Hematopoietic multipotent progenitor cell (in vitro differentiated cells): ENCODE measurements at regions not wholly inside any gene's neighbourhood (a gene's known extent, or its start where the extent isn't known, plus 50 kb on each side); places are given as distances from the start of the nearest gene placed in this dataset.
"Not testable (repeated sequence)": the region's sequence is repeated elsewhere in the genome, so short reads cannot be mapped to it uniquely, and the experiment has no call there.

Source experiments
- DNase-seq, 3 donors: peaks; one replicate each; pipeline ENCODE4 v3.0.0-alpha.2; 2011 to 2015; ENCODE audit warnings: low read depth in 2 of 3, low spot score in 2 of 3

DNA sequence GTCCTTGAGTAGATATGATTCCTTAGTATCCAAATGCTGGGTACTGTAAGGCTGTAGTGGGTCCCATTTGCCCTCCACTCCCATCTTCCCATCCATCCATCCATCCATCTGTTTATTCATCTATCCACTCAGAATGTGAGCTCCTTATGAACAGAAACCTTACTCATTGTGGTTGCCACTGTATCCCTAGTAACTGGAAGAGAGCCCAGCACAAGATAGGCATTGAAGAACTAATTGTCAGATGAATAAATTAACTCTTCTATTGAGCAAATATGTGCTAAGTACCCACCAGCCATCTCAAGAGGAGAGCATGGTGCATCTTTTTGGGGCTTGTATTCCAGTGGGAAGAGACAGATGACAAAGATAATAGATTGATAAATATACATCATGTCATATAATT lies 86.4 kb upstream of the SEZ6L start:
- DNase-seq: no peak

GRCh38 chr22:26086359-26086758 lies 82.9 kb upstream of the SEZ6L start:
- peak in 2 of 3 donors; percentile 2 to 26 for DNase-seq

DNA sequence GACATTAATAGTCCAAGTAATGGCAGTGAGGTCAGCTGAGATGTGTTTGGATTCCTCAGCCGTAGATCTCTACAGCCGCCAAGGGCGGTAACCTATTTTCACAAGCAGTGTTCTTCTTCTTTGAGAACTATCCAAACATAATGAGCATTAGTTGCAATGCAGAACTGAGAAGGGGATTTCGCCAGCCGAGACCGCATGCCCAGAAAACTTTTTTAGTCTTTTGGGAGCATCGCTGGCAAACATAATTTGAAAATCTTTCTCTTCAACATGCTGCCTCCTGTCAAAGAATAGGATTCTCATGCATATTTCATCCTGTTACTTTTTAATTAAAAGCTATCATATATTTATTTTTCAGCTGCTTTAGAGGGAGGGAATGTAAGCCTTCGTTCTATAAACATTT lies 81.4 kb upstream of the SEZ6L start:
- DNase-seq: no peak

- DNase-seq: no peak
Observed at GRCh38 chr22:26090821-26091220, 78.4 kb upstream of the SEZ6L start.

DNA sequence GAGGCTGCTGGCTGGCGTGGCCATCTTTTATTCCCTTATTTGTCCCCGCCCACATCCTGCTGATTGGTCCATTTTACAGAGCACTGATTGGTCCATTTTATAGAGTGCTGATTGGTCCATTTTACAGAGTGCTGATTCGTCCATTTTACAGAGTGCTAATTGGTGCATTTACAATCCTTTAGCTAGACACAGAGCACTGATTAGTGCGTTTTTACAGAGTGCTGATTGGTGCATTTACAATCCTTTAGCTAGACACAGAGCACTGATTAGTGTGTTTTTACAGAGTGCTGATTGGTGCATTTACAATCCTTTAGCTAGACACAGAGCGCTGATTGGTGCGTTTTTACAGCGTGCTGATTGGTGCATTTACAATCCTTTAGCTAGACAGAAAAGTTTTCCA lies 74.8 kb upstream of the SEZ6L start:
- DNase-seq: not testable (repeated sequence)

GRCh38 chr22:26095256-26095956 lies 73.9 kb upstream of the SEZ6L start:
- DNase-seq: no peak

DNA sequence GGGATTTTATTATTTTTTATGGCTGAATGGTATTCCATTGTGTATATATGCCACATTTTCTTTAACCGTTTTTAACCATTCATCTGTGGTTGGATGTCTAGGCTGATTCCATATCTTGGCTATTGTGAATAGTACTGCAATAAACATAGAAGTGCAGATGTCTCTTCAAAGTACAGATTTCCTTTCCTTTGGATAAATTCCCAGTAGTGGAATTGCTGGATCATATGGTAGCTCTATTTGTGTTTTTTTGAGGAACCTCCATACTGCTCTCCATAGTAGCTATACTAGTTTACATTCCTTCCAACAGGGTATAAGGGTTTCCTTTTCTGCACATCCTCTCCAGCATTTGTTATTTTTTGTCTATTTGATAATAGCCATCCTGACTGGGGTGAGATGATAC lies 71.9 kb upstream of the SEZ6L start:
- no peak for DNase-seq

GRCh38 chr22:26097840-26098239 lies 71.4 kb upstream of the SEZ6L start:
- DNase-seq: no peak

- no peak for DNase-seq
Observed at GRCh38 chr22:26103023-26103422, 66.2 kb upstream of the SEZ6L start.

- DNase-seq: no peak
Observed at GRCh38 chr22:26106412-26106811, 62.9 kb upstream of the SEZ6L start.

GRCh38 chr22:26109686-26110315 lies 59.5 kb upstream of the SEZ6L start:
- DNase-seq: no peak

DNA sequence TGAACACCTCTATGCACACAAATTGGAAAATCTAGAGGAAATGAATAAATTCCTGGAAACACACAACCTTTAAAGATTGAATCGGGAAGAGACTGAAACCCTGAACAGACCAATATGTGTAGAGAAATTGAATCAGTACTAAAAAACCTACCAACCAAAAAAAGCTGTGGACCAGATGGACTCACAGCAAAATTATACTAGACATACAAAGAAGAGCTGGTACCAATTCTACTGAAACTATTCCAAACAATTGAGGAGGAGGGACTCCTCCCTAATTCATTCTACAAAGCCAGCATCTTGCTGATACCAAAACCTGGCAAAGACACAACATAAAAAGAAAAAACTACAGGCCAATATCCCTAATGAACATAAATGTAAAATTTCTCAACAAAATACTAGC lies 54.4 kb upstream of the SEZ6L start:
- DNase-seq: no peak

DNA sequence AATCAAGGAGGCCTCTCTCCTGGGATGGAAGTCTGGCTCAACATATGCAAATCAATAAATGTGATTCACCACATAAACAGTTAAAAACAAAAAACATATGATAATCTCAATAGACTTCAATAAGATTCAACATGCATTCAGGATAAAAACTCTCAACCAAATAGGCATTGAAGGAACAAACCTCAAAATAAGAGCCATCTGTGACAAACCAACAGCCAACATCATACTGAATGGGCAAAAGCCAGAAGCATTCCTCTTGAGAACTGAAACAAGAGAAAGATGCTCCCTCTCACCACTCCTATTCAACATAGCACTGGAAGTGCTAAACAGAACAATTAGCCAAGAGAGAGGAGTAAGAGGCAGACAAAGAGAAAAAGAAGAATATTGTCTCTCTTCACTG lies 54.0 kb upstream of the SEZ6L start:
- DNase-seq: no peak
